ENCODE measurements at regions not wholly inside any gene's neighbourhood (a gene's known extent, or its start where the extent isn't known, plus 50 kb on each side); places are given as distances from the start of the nearest gene placed in this dataset.

GRCh38 chr21:15999741-16000140, 270.0 kb downstream of the USP25 start:
- no peak for TF ChIP-seq CTCF (conservative IDR thresholded peaks at IDR 0.05; ENCODE audit: low read depth, low read length)
- TF ChIP-seq EZH2 (IDR thresholded peaks at IDR 0.05; ENCODE audit: borderline replicate concordance, low read depth, low read length, poor library complexity, severe bottlenecking), result no peak

Measured in A673 (cell line).